SK-N-SH treated with all-trans-retinoic acid at 6 μM for 48 hours (cell line): ENCODE measurements at regions not wholly inside any gene's neighbourhood (a gene's known extent, or its start where the extent isn't known, plus 50 kb on each side); places are given as distances from the start of the nearest gene placed in this dataset.

ENCODE experiments used
- ATAC-seq: fragments of 200-7000 bp; cut with Tn5 transposase; 3 replicates; pipeline ENCODE4 v1.9.1; 2020; ENCODE audit warnings: mild to moderate bottlenecking, moderate library complexity
- ARNTL ChIP-seq: fragments of 450-650 bp; formaldehyde crosslinking; IDR thresholded peaks from 2 replicates; pipeline ENCODE4 v1.5.0; 2020; ENCODE audit warnings: low read depth, mild to moderate bottlenecking, moderate library complexity, borderline replicate concordance
- BACH2 ChIP-seq: fragments of 250-450 bp; sonication (Bioruptor Pico); IDR thresholded peaks from 2 replicates; pipeline ENCODE4 v1.9.0; 2021; ENCODE audit warnings: mild to moderate bottlenecking, borderline replicate concordance
- CREB5 ChIP-seq: fragments of 250-450 bp; sonication (Bioruptor Pico); IDR thresholded peaks from 2 replicates; pipeline ENCODE4 v1.5.1; 2020; ENCODE audit warnings: low read depth, mild to moderate bottlenecking, moderate library complexity
- CSDC2 ChIP-seq: fragments of 250-450 bp; sonication (Bioruptor Pico); IDR thresholded peaks from 2 replicates; pipeline ENCODE4 v1.5.0; 2020; ENCODE audit warnings: mild to moderate bottlenecking, moderate library complexity
- GLIS3 ChIP-seq: fragments of 250-450 bp; sonication (Bioruptor Pico); IDR thresholded peaks from 2 replicates; pipeline ENCODE4 v1.5.0; 2020; ENCODE audit warnings: mild to moderate bottlenecking, moderate library complexity
- ISL1 ChIP-seq: fragments of 250-450 bp; sonication (Bioruptor Pico); IDR thresholded peaks from 2 replicates; pipeline ENCODE4 v2.1.2; 2022; ENCODE audit warnings: mild to moderate bottlenecking, moderate library complexity
- OSR1 ChIP-seq: fragments of 250-450 bp; sonication (Bioruptor Pico); IDR thresholded peaks from 2 replicates; pipeline ENCODE4 v1.8.0; 2022; ENCODE audit warnings: moderate library complexity, mild to moderate bottlenecking, inconsistent platforms
- POU6F1 ChIP-seq: fragments of 250-450 bp; sonication (Bioruptor Pico); IDR thresholded peaks from 2 replicates; pipeline ENCODE4 v1.8.0; 2021; ENCODE audit warnings: low read depth, mild to moderate bottlenecking, moderate library complexity, borderline replicate concordance
- PPARA ChIP-seq: fragments of 250-450 bp; sonication (Bioruptor Pico); IDR thresholded peaks from 2 replicates; pipeline ENCODE4 v1.5.0; 2020; ENCODE audit warnings: mild to moderate bottlenecking, borderline replicate concordance
- SNAI2 ChIP-seq: fragments of 250-450 bp; sonication (Bioruptor Pico); IDR thresholded peaks from 2 replicates; pipeline ENCODE4 v1.5.0; 2020; ENCODE audit warnings: mild to moderate bottlenecking, moderate library complexity
- TCF4 ChIP-seq: fragments of 250-450 bp; sonication (Bioruptor Pico); IDR thresholded peaks from 2 replicates; pipeline ENCODE4 v1.8.0; 2021; ENCODE audit warnings: mild to moderate bottlenecking, moderate library complexity, borderline replicate concordance
- TSHZ2 ChIP-seq: fragments of 250-450 bp; sonication (Bioruptor Pico); IDR thresholded peaks from 2 replicates; pipeline ENCODE4 v1.5.0; 2020; ENCODE audit warnings: mild to moderate bottlenecking, moderate library complexity
- ZC3H10 ChIP-seq: fragments of 250-450 bp; sonication (Bioruptor Pico); IDR thresholded peaks from 2 replicates; pipeline ENCODE4 v1.5.1; 2021; ENCODE audit warnings: mild to moderate bottlenecking, moderate library complexity
- ZFP3 ChIP-seq: fragments of 250-450 bp; sonication (Bioruptor Pico); IDR thresholded peaks from 2 replicates; pipeline ENCODE4 v1.5.0; 2020; ENCODE audit warnings: mild to moderate bottlenecking, moderate library complexity
- ZFP30 ChIP-seq: fragments of 450-650 bp; formaldehyde crosslinking; IDR thresholded peaks from 2 replicates; pipeline ENCODE4 v1.5.0; 2022; ENCODE audit warnings: mild to moderate bottlenecking, moderate library complexity
- ZNF565 ChIP-seq: fragments of 450-650 bp; formaldehyde crosslinking; conservative IDR thresholded peaks from 2 replicates; pipeline ENCODE4 v1.5.0; 2020; ENCODE audit warnings: low read depth, mild to moderate bottlenecking, moderate library complexity
- ZNF8 ChIP-seq: fragments of 450-650 bp; formaldehyde crosslinking; IDR thresholded peaks from 2 replicates; pipeline ENCODE4 v1.5.0; 2020; ENCODE audit warnings: mild to moderate bottlenecking, moderate library complexity

GRCh38 chr6:28747631-28748157 lies 176.1 kb downstream of the TRIM27 start:
- peak; percentile 94 for ATAC-seq
- TF ChIP-seq POU6F1 (CRISPR knock-in tag), result no peak
- TF ChIP-seq ZFP3, result no peak
- TF ChIP-seq SNAI2 (CRISPR knock-in tag), result no peak
- TF ChIP-seq PPARA (CRISPR knock-in tag), result no peak
- TF ChIP-seq ZNF8, result no peak
- no peak for TF ChIP-seq ZC3H10 (CRISPR knock-in tag)
- TF ChIP-seq GLIS3 (CRISPR knock-in tag), result no peak
- no peak for TF ChIP-seq BACH2
- TF ChIP-seq ZNF565 (CRISPR knock-in tag), result no peak
- TF ChIP-seq OSR1 (CRISPR knock-in tag), result no peak

- no peak for ATAC-seq
- TF ChIP-seq OSR1 (CRISPR knock-in tag) (no peak), ISL1 (no peak), CSDC2 (CRISPR knock-in tag) (no peak), ARNTL (CRISPR knock-in tag) (no peak)
Measured at GRCh38 chr6:28748192-28748591, 175.6 kb downstream of the TRIM27 start.

- TF ChIP-seq ZFP3, result no peak
- TF ChIP-seq OSR1 (CRISPR knock-in tag), result no peak
- no peak for ATAC-seq
Measured at GRCh38 chr6:28750926-28751458, 172.8 kb downstream of the TRIM27 start.

GRCh38 chr6:28751514-28751913 lies 172.3 kb downstream of the TRIM27 start:
- TF ChIP-seq ZC3H10 (CRISPR knock-in tag) (no peak), GLIS3 (CRISPR knock-in tag) (no peak), ZFP3 (no peak), TCF4 (CRISPR knock-in tag) (no peak), CREB5 (CRISPR knock-in tag) (no peak), ZNF8 (no peak), OSR1 (CRISPR knock-in tag) (no peak), TSHZ2 (CRISPR knock-in tag) (no peak)
- TF ChIP-seq, all 23 proteins: peak for 0
- ATAC-seq, result no peak

GRCh38 chr6:28751963-28752350 lies 171.8 kb downstream of the TRIM27 start:
- no peak for ATAC-seq
- TF ChIP-seq CREB5 (CRISPR knock-in tag), result no peak
- TF ChIP-seq TCF4 (CRISPR knock-in tag), result no peak

- peak; percentile 58 for ATAC-seq
- no peak for TF ChIP-seq PPARA (CRISPR knock-in tag)
- no peak for TF ChIP-seq ZNF8
- TF ChIP-seq POU6F1 (CRISPR knock-in tag), result no peak
- TF ChIP-seq TSHZ2 (CRISPR knock-in tag), result no peak
- TF ChIP-seq ISL1, result no peak
- TF ChIP-seq SNAI2 (CRISPR knock-in tag), result no peak
- no peak for TF ChIP-seq CREB5 (CRISPR knock-in tag)
- TF ChIP-seq OSR1 (CRISPR knock-in tag), result no peak
- TF ChIP-seq ZFP30 (CRISPR knock-in tag), result no peak
Measured at GRCh38 chr6:28757429-28758045, 166.2 kb downstream of the TRIM27 start.
